NCI-H1694 treated with DMSO at 0.1 percent for 48 hours (cell line): ENCODE measurements at regions not wholly inside any gene's neighbourhood (a gene's known extent, or its start where the extent isn't known, plus 50 kb on each side); places are given as distances from the start of the nearest gene placed in this dataset.

Experiments
- DNase-seq: peaks from one replicate; lab custom pipeline; 2025; lab: John Stamatoyannopoulos, UW

- no peak for DNase-seq
These were observed 163.6 kb upstream of the TMPO start for GRCh38 chr12:98351784-98352183.

- DNase-seq, result no peak
These were observed 163.1 kb upstream of the TMPO start for GRCh38 chr12:98352218-98352811.

- DNase-seq, result no peak
These were observed 162.6 kb upstream of the TMPO start for GRCh38 chr12:98352835-98353234.

GRCh38 chr12:98354520-98355035 is 160.8 kb upstream of the TMPO start:
- DNase-seq, result no peak

GRCh38 chr12:98355322-98355721 is 160.1 kb upstream of the TMPO start:
- no peak for DNase-seq

GRCh38 chr12:98355933-98356332 is 159.5 kb upstream of the TMPO start:
- DNase-seq, result no peak

- no peak for DNase-seq
These were observed 157.2 kb upstream of the TMPO start for GRCh38 chr12:98358144-98358543.

GRCh38 chr12:98359856-98360255 is 155.5 kb upstream of the TMPO start:
- DNase-seq, result no peak

GRCh38 chr12:98360401-98360800 is 155.0 kb upstream of the TMPO start:
- DNase-seq, result no peak

- DNase-seq, result no peak
These were observed 145.8 kb upstream of the TMPO start for GRCh38 chr12:98369581-98369980.

- no peak for DNase-seq
These were observed 144.4 kb upstream of the TMPO start for GRCh38 chr12:98370976-98371375.

GRCh38 chr12:98371419-98371818 is 144.0 kb upstream of the TMPO start:
- DNase-seq, result no peak

- no peak for DNase-seq
These were observed 142.9 kb upstream of the TMPO start for GRCh38 chr12:98372340-98373024.

GRCh38 chr12:98373025-98373554 is 142.3 kb upstream of the TMPO start:
- peak; percentile 76 for DNase-seq

GRCh38 chr12:98374007-98374406 is 141.4 kb upstream of the TMPO start:
- DNase-seq, result no peak

GRCh38 chr12:98379106-98379505 is 136.3 kb upstream of the TMPO start:
- DNase-seq, result no peak

- DNase-seq, result no peak
These were observed 129.7 kb upstream of the TMPO start for GRCh38 chr12:98385641-98386040.

- no peak for DNase-seq
These were observed 127.9 kb upstream of the TMPO start for GRCh38 chr12:98387444-98387843.

- DNase-seq, result no peak
These were observed 127.3 kb upstream of the TMPO start for GRCh38 chr12:98388126-98388525.

- no peak for DNase-seq
These were observed 125.8 kb upstream of the TMPO start for GRCh38 chr12:98389593-98389992.

GRCh38 chr12:98397323-98398105 is 117.9 kb upstream of the TMPO start:
- DNase-seq, result peak; percentile 77

- no peak for DNase-seq
These were observed 115.9 kb upstream of the TMPO start for GRCh38 chr12:98399532-98399931.

- DNase-seq, result no peak
These were observed 114.0 kb upstream of the TMPO start for GRCh38 chr12:98401427-98401826.
